GM12878 (cell line): ENCODE measurements at regions not wholly inside any gene's neighbourhood (a gene's known extent, or its start where the extent isn't known, plus 50 kb on each side); places are given as distances from the start of the nearest gene placed in this dataset.

ENCODE experiments used
- ATAC-seq: fragments of 200-7000 bp; cut with Tn5 transposase; 3 replicates; pipeline ENCODE4 v1.9.1; 2020; ENCODE audit warnings: mild to moderate bottlenecking, moderate library complexity
- BruUV-seq: library from RNA; stranded (reverse); fragments of 400-500 nt; replicated peaks from 2 replicates; lab custom pipeline; 2021; lab: Mats Ljungman, UMichigan
- CTCF ChIA-PET: fragments of 300-600 bp; sonication (Branson Sonifier 250); formaldehyde crosslinking; extraction: SDS; loops from one replicate; lab custom pipeline; 2021; ENCODE audit warnings: inconsistent platforms; lab: Yijun Ruan, JAX
- POLR2A ChIA-PET: fragments of 350-600 bp; formaldehyde crosslinking; extraction: SDS; loops from one replicate; lab custom pipeline; 2021; ENCODE audit warnings: inconsistent platforms; lab: Charles Lee
- RAD21 ChIA-PET: fragments of 300-600 bp; sonication (Branson Sonifier 250); formaldehyde crosslinking; loops from one replicate; lab custom pipeline; 2023; ENCODE audit warnings: antibody characterized with exemption; ENCODE audit not compliant: unreplicated experiment; lab: Charles Lee
- SMC1A ChIA-PET: fragments of 300-600 bp; sonication (Branson Sonifier 250); formaldehyde crosslinking; loops from one replicate; lab custom pipeline; 2023; ENCODE audit not compliant: unreplicated experiment, uncharacterized antibody; lab: Charles Lee
- DNase-seq: peaks from one replicate; pipeline ENCODE4 v3.0.0-alpha.2; 2011; ENCODE audit warnings: low read depth, low spot score
- FAIRE-seq: peaks from 3 replicates; lab custom pipeline; 2011; peaks lifted over from hg19 to GRCh38; lab: Jason Lieb, UNC
- H2AFZ ChIP-seq: 2 replicates; pipeline ENCODE4 v1.6.0; 2011; ENCODE audit warnings: low read depth, low read length, control low read depth; ENCODE audit not compliant: control insufficient read depth
- H3K27ac ChIP-seq: 2 replicates; pipeline ENCODE4 v1.5.1; 2011; ENCODE audit warnings: control low read depth; ENCODE audit not compliant: control insufficient read depth, insufficient read depth
- H3K27me3 ChIP-seq, 2 experiments: replicated peaks in 1 of 2; 2 replicates each; pipeline versions ENCODE4 v1.6.0 to v1.6.1; 2011; ENCODE audit warnings: low read length in 1 of 2; ENCODE audit not compliant: control insufficient read depth in 2 of 2, insufficient read depth in 2 of 2
- H3K36me3 ChIP-seq, 2 experiments: 2 replicates each; pipeline ENCODE4 v1.5.1; 2011; ENCODE audit warnings: low read length in 1 of 2; ENCODE audit not compliant: control insufficient read depth in 2 of 2, insufficient read depth in 2 of 2
- H3K4me1 ChIP-seq: 2 replicates; pipeline ENCODE4 v1.6.1; 2011; ENCODE audit warnings: mild to moderate bottlenecking, low read length, moderate library complexity, mixed read lengths; ENCODE audit not compliant: control insufficient read depth, insufficient read depth
- H3K4me2 ChIP-seq: 2 replicates; pipeline ENCODE4 v1.6.0; 2011; ENCODE audit warnings: control low read depth; ENCODE audit not compliant: control insufficient read depth, insufficient read depth
- H3K4me3 ChIP-seq: fragments of 200-600 bp; sonication (generic); 2 replicates; pipeline ENCODE4 v1.5.1; 2016
- H3K79me2 ChIP-seq: 2 replicates; pipeline ENCODE4 v1.6.0; 2011; ENCODE audit warnings: low read length; ENCODE audit not compliant: control insufficient read depth, insufficient read depth
- H3K9ac ChIP-seq: 2 replicates; pipeline ENCODE4 v1.8.0; 2011; ENCODE audit warnings: low read length, control low read depth, mixed read lengths; ENCODE audit not compliant: control insufficient read depth, insufficient read depth
- H3K9me3 ChIP-seq: replicated peaks from 3 replicates; pipeline ENCODE4 v1.5.1; 2011; ENCODE audit warnings: mild to moderate bottlenecking, low read length; ENCODE audit not compliant: control insufficient read depth, insufficient read depth
- H4K20me1 ChIP-seq: 2 replicates; pipeline ENCODE4 v1.6.0; 2011; ENCODE audit not compliant: control insufficient read depth, insufficient read depth
- ASH2L ChIP-seq: fragments of 300-600, 200-600 bp; sonication (generic); IDR thresholded peaks from 2 replicates; pipeline ENCODE4 v1.6.1; 2017; ENCODE audit warnings: low read depth, mild to moderate bottlenecking, borderline replicate concordance
- CREB1 ChIP-seq: IDR thresholded peaks from 2 replicates; pipeline ENCODE4 v1.6.1; 2012; ENCODE audit warnings: low read depth, mild to moderate bottlenecking, inconsistent platforms
- EED ChIP-seq: sonication (generic); IDR thresholded peaks from 2 replicates; pipeline ENCODE4 v1.6.1; 2016; ENCODE audit warnings: antibody characterized with exemption, low read depth
- JUNB ChIP-seq: IDR thresholded peaks from 2 replicates; pipeline ENCODE4 v1.6.1; 2016; ENCODE audit warnings: antibody characterized with exemption, mild to moderate bottlenecking
- MAX ChIP-seq: IDR thresholded peaks from 2 replicates; pipeline ENCODE4 v1.6.1; 2012; ENCODE audit warnings: low read depth, low read length, improper control_type of control experiment
- MXI1 ChIP-seq: fragments of 150-350 bp; IDR thresholded peaks from 2 replicates; pipeline ENCODE4 v1.6.1; 2011; ENCODE audit warnings: low read depth, mild to moderate bottlenecking, inconsistent platforms, low read length, improper control_type of control experiment
- NR2C2 ChIP-seq: IDR thresholded peaks from 2 replicates; pipeline ENCODE4 v1.6.1; 2011; ENCODE audit warnings: borderline replicate concordance, low read depth; ENCODE audit not compliant: control insufficient read depth, insufficient read length
- POU2F2 ChIP-seq: IDR thresholded peaks from 3 replicates; pipeline ENCODE4 v1.6.1; 2011; ENCODE audit warnings: low read depth, mild to moderate bottlenecking, low read length, borderline replicate concordance
- RAD21 ChIP-seq: IDR thresholded peaks from 2 replicates; pipeline ENCODE4 v1.6.1; 2011; ENCODE audit warnings: mild to moderate bottlenecking, low read depth, low read length, moderate library complexity; ENCODE audit not compliant: insufficient read depth
- SREBF2 ChIP-seq: IDR thresholded peaks from 2 replicates; pipeline ENCODE4 v1.6.1; 2012; ENCODE audit warnings: mild to moderate bottlenecking, low read length
- WRNIP1 ChIP-seq: IDR thresholded peaks from 2 replicates; pipeline ENCODE4 v1.6.1; 2011; ENCODE audit warnings: low read depth, low read length, improper control_type of control experiment, borderline replicate concordance
- in situ Hi-C: fragments of 300-500 bp; cut with MboI; formaldehyde crosslinking; loops from 9 replicates; pipeline ENCODE4 v1.14.3; 2018; ENCODE audit warnings: mixed read lengths
- intact Hi-C: fragments of 100-400 bp; cut with micrococcal nuclease; formaldehyde crosslinking; loops from one replicate; pipeline ENCODE4 v1.14.2; 2022; ENCODE audit not compliant: unreplicated experiment
- TF ChIP-seq, protein P1 (sequence below): IDR thresholded peaks from 2 replicates; pipeline ENCODE4 v1.6.1; 2012; ENCODE audit warnings: mild to moderate bottlenecking, low read depth, low read length

- TF ChIP-seq MAX: no peak
- TF ChIP-seq EED: no peak
- TF ChIP-seq, protein P1, sequence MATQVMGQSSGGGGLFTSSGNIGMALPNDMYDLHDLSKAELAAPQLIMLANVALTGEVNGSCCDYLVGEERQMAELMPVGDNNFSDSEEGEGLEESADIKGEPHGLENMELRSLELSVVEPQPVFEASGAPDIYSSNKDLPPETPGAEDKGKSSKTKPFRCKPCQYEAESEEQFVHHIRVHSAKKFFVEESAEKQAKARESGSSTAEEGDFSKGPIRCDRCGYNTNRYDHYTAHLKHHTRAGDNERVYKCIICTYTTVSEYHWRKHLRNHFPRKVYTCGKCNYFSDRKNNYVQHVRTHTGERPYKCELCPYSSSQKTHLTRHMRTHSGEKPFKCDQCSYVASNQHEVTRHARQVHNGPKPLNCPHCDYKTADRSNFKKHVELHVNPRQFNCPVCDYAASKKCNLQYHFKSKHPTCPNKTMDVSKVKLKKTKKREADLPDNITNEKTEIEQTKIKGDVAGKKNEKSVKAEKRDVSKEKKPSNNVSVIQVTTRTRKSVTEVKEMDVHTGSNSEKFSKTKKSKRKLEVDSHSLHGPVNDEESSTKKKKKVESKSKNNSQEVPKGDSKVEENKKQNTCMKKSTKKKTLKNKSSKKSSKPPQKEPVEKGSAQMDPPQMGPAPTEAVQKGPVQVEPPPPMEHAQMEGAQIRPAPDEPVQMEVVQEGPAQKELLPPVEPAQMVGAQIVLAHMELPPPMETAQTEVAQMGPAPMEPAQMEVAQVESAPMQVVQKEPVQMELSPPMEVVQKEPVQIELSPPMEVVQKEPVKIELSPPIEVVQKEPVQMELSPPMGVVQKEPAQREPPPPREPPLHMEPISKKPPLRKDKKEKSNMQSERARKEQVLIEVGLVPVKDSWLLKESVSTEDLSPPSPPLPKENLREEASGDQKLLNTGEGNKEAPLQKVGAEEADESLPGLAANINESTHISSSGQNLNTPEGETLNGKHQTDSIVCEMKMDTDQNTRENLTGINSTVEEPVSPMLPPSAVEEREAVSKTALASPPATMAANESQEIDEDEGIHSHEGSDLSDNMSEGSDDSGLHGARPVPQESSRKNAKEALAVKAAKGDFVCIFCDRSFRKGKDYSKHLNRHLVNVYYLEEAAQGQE: no peak
- TF ChIP-seq WRNIP1: no peak
- no peak for TF ChIP-seq NR2C2
- TF ChIP-seq POU2F2: no peak
- TF ChIP-seq RAD21: no peak
- no peak for TF ChIP-seq JUNB
Measured at GRCh38 chr1:69167876-69168275, 399.8 kb upstream of the LRRC7 start (continued).

DNA sequence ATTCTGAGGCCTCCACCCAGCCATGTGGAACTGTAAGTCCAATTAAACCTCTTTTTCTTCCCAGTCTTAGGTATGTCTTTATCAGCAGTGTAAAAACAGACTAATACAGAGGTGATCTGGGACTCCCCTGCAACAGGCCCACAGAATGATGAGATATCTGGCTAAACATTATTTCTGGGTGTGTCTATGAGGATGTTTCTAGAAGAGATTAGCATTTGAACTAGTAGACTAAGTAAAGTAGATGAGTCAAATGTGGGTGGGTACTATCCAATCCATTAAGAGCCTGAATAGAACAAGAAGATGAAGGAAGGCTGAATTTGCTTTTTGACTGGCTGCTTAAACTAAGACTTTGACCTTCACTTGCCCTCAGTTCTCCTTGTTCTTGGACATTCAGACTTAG lies 396.5 kb upstream of the LRRC7 start:
- RAD21 ChIA-PET: no interaction called here
- intact Hi-C loops: loop anchor here (10.0 kb wide), 1 partner anchor 564 kb away; no protein-coding TSS in a partner anchor

More for the DNA sequence above, 396.5 kb upstream of the LRRC7 start:
- H3K36me3 ChIP-seq: no peaks in the 10 kb centered on the region
- ChIA-PET SMC1A (no interaction called here), POLR2A (no interaction called here), CTCF (no interaction called here)
- no peak overlapping the region for H2AFZ ChIP-seq
- H3K9me3 ChIP-seq: no peaks in the 10 kb centered on the region; the same call in 2 of the 3 replicates
- TF ChIP-seq SREBF2: no peak
- TF ChIP-seq ASH2L: no peak
- no peak for TF ChIP-seq MXI1
- no peak for TF ChIP-seq CREB1
- H3K4me3 ChIP-seq: no peak overlapping the region
- in situ Hi-C loops: no loop called here
- no TSS peak for BruUV-seq
- no peak for ATAC-seq
- no peaks in the 10 kb centered on the region for H4K20me1 ChIP-seq
- H3K27ac ChIP-seq: no peak overlapping the region
- H3K4me1 ChIP-seq: no peaks in the 10 kb centered on the region
- no peak overlapping the region for H3K9ac ChIP-seq
- H3K27me3 ChIP-seq: no peaks in the 10 kb centered on the region
- H3K79me2 ChIP-seq: no peaks in the 10 kb centered on the region
- no peak for DNase-seq
- H3K4me2 ChIP-seq: no peak overlapping the region
- FAIRE-seq: no peak
